ENCODE measurements at regions not wholly inside any gene's neighbourhood (a gene's known extent, or its start where the extent isn't known, plus 50 kb on each side); places are given as distances from the start of the nearest gene placed in this dataset.

DNA sequence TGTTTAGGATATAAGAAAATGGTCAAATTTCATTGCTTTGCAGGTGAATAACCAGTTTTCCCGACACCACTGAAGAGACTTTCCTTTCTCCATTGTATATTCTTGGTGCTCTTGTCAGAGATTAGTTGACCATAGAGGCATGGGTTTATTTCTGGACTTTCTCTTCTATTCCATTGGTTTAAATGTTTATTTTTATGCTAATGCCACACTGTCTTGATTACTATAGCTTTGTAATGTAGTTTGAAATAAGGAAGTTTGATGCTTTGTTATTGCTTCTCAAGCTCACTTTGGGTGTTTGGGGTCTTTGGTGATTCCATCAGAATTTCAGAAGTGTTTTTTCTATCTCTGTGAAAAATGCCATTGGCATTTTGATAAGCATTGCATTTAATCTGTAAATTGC lies 190.0 kb upstream of the SPRY2 start:
- TF ChIP-seq CTCF (conservative IDR thresholded peaks at IDR 0.05) (no peak), ZFX (IDR thresholded peaks at IDR 0.05) (no peak)
